ENCODE measurements at regions not wholly inside any gene's neighbourhood (a gene's known extent, or its start where the extent isn't known, plus 50 kb on each side); places are given as distances from the start of the nearest gene placed in this dataset.
"Not testable (repeated sequence)": the region's sequence is repeated elsewhere in the genome, so short reads cannot be mapped to it uniquely, and the experiment has no call there.

- no peak overlapping the region for H3K4me3 ChIP-seq (ENCODE audit: control insufficient read depth, low read depth, low read length)
- DNase-seq (ENCODE audit: low read depth): no peak
- TF ChIP-seq CTCF (IDR thresholded peaks at IDR 0.05; ENCODE audit: control insufficient read depth, insufficient read depth, low read depth, low read length, missing control alignments): no peak
Observed at GRCh38 chr7:97422046-97422445, 304.5 kb downstream of the SDHAF3 start.

- DNase-seq (ENCODE audit: low read depth): no peak
- no peak overlapping the region for H3K4me3 ChIP-seq (ENCODE audit: control insufficient read depth, low read depth, low read length)
- TF ChIP-seq CTCF (IDR thresholded peaks at IDR 0.05; ENCODE audit: control insufficient read depth, insufficient read depth, low read depth, low read length, missing control alignments): no peak
Observed at GRCh38 chr7:97430006-97430405, 301.9 kb upstream of the TAC1 start.

- TF ChIP-seq CTCF (IDR thresholded peaks at IDR 0.05; ENCODE audit: control insufficient read depth, insufficient read depth, low read depth, low read length, missing control alignments): no peak
Observed at GRCh38 chr7:97439637-97440214, 292.2 kb upstream of the TAC1 start.

GRCh38 chr7:97446361-97446760 lies 285.5 kb upstream of the TAC1 start:
- DNase-seq (ENCODE audit: low read depth): no peak
- no peak overlapping the region for H3K4me3 ChIP-seq (ENCODE audit: control insufficient read depth, low read depth, low read length)
- no peak for TF ChIP-seq CTCF (IDR thresholded peaks at IDR 0.05; ENCODE audit: control insufficient read depth, insufficient read depth, low read depth, low read length, missing control alignments)

More at GRCh38 chr7:97439637-97440214, 292.2 kb upstream of the TAC1 start:
- no peak for DNase-seq (ENCODE audit: low read depth)
- H3K4me3 ChIP-seq (ENCODE audit: control insufficient read depth, low read depth, low read length): no peak overlapping the region

- not testable (repeated sequence) for H3K4me3 ChIP-seq (ENCODE audit: control insufficient read depth, low read depth, low read length); DNase-seq (ENCODE audit: low read depth)
Observed at GRCh38 chr7:97449448-97449847, 282.4 kb upstream of the TAC1 start.

- DNase-seq (ENCODE audit: low read depth): no peak
Observed at GRCh38 chr7:97450516-97450915, 281.4 kb upstream of the TAC1 start.

GRCh38 chr7:97454636-97455035 lies 277.2 kb upstream of the TAC1 start:
- H3K4me3 ChIP-seq (ENCODE audit: control insufficient read depth, low read depth, low read length): no peak overlapping the region
- TF ChIP-seq CTCF (IDR thresholded peaks at IDR 0.05; ENCODE audit: control insufficient read depth, insufficient read depth, low read depth, low read length, missing control alignments): no peak
- no peak for DNase-seq (ENCODE audit: low read depth)

More at GRCh38 chr7:97450516-97450915, 281.4 kb upstream of the TAC1 start:
- TF ChIP-seq CTCF (IDR thresholded peaks at IDR 0.05; ENCODE audit: control insufficient read depth, insufficient read depth, low read depth, low read length, missing control alignments): no peak
- H3K4me3 ChIP-seq (ENCODE audit: control insufficient read depth, low read depth, low read length): no peak overlapping the region
